K562 (cell line): ENCODE measurements at regions not wholly inside any gene's neighbourhood (a gene's known extent, or its start where the extent isn't known, plus 50 kb on each side); places are given as distances from the start of the nearest gene placed in this dataset.

Experiments used
- BHLHE40 ChIP-seq: IDR thresholded peaks from 2 replicates; pipeline ENCODE4 v1.6.1; 2011; ENCODE audit warnings: low read length, improper control_type of control experiment
- NFRKB ChIP-seq: fragments of 450-650 bp; IDR thresholded peaks from 2 replicates; pipeline ENCODE4 v1.6.1; 2016; ENCODE audit warnings: low read depth
- POLR2A ChIP-seq: fragments of 450-650 bp; conservative IDR thresholded peaks from 2 replicates; pipeline ENCODE4 v1.6.1; 2016
- POU5F1 ChIP-seq: fragments of 150-350 bp; IDR thresholded peaks from 2 replicates; pipeline ENCODE4 v1.6.1; 2014; ENCODE audit warnings: borderline replicate concordance, low read length, low read depth, mild to moderate bottlenecking; ENCODE audit not compliant: partially characterized antibody
- ZKSCAN8 ChIP-seq: fragments of 200-800 bp; sonication (Bioruptor generic); IDR thresholded peaks from 2 replicates; pipeline ENCODE4 v1.6.1; 2016; ENCODE audit warnings: missing genetic modification characterization, missing compliant biosample characterization
- ZNF232 ChIP-seq: sonication (generic); formaldehyde crosslinking; IDR thresholded peaks from 2 replicates; pipeline ENCODE4 v1.8.0; 2022; ENCODE audit warnings: mild to moderate bottlenecking, missing genetic modification reagents
- TF ChIP-seq, protein P1 (sequence below): sonication (generic); formaldehyde crosslinking; IDR thresholded peaks from 2 replicates; pipeline ENCODE4 v1.8.1; 2023; ENCODE audit warnings: mild to moderate bottlenecking, missing genetic modification reagents
- TF ChIP-seq, protein P2 (sequence below): fragments of 150-350 bp; IDR thresholded peaks from 2 replicates; pipeline ENCODE4 v1.6.1; 2014; ENCODE audit warnings: low read depth, mild to moderate bottlenecking, low read length, borderline replicate concordance
- TF ChIP-seq, protein P3 (sequence below): IDR thresholded peaks from 2 replicates; pipeline ENCODE4 v1.6.1; 2012; ENCODE audit warnings: low read depth, low read length, improper control_type of control experiment, borderline replicate concordance
- TF ChIP-seq, protein P4 (sequence below): fragments of 450-650 bp; IDR thresholded peaks from 2 replicates; pipeline ENCODE4 v1.6.1; 2016; ENCODE audit warnings: missing biosample characterization, missing genetic modification characterization
- TF ChIP-seq, protein P5 (sequence below), 3 experiments: IDR thresholded peaks in 2 of 3; conservative IDR thresholded peaks in 1 of 3; 2 replicates each; pipeline ENCODE4 v1.5.1; 2011 to 2012; ENCODE audit warnings: low read length in 3 of 3, mild to moderate bottlenecking in 3 of 3, control low read depth in 2 of 3, improper control_type of control experiment in 1 of 3, inconsistent platforms in 1 of 3, low read depth in 1 of 3, mixed read lengths in 1 of 3, moderate library complexity in 1 of 3; ENCODE audit not compliant: insufficient read depth in 2 of 3
- TF ChIP-seq, protein P6 (sequence below): sonication (generic); formaldehyde crosslinking; IDR thresholded peaks from 2 replicates; pipeline ENCODE4 v1.8.0; 2023; ENCODE audit warnings: mild to moderate bottlenecking, missing genetic modification reagents

DNA sequence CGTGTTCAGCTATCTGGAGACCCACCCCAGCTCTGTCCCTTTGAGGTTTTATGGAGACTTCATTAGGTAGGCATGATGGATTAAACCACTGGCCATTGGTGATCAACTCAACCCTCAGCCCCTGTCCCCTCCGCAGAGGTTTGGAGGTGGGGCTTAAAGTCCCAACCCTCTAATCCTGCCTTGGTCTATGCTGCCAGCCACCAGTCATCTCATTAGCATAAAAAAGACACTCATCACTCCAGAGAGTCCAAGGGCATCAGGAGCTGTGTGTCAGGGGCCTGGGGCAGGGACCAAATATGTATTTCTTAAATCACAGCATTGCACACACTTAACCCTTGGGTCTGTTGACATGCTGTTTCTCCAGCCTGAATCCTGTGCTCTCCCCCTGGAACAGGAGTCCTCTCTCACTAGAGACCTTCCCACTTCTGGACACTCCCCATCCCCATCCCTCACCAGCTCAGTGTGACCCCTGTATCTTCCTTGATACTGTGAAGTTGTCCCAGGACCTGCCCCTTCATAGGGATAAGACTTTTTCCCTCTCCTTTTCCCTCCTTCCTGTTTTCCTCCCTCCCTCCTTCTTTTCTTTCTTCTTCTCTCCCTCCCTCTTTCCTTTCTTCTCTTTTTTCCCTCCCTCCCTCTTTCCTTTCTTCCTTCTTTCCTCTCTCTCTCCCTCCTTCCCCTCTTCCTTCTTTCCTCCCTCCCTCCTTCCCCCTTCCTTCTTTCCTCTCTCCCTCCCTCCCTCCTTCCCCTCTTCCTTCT, 54.7 kb upstream of the CLMN start:
- TF ChIP-seq BHLHE40 = no peak
- no peak for TF ChIP-seq POU5F1
- no peak for TF ChIP-seq ZNF232 (CRISPR knock-in tag)
- TF ChIP-seq, protein P1, sequence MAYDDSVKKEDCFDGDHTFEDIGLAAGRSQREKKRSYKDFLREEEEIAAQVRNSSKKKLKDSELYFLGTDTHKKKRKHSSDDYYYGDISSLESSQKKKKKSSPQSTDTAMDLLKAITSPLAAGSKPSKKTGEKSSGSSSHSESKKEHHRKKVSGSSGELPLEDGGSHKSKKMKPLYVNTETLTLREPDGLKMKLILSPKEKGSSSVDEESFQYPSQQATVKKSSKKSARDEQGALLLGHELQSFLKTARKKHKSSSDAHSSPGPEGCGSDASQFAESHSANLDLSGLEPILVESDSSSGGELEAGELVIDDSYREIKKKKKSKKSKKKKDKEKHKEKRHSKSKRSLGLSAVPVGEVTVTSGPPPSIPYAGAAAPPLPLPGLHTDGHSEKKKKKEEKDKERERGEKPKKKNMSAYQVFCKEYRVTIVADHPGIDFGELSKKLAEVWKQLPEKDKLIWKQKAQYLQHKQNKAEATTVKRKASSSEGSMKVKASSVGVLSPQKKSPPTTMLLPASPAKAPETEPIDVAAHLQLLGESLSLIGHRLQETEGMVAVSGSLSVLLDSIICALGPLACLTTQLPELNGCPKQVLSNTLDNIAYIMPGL = no peak
- no peak for TF ChIP-seq ZKSCAN8 (CRISPR knock-in tag)
- TF ChIP-seq, protein P2, sequence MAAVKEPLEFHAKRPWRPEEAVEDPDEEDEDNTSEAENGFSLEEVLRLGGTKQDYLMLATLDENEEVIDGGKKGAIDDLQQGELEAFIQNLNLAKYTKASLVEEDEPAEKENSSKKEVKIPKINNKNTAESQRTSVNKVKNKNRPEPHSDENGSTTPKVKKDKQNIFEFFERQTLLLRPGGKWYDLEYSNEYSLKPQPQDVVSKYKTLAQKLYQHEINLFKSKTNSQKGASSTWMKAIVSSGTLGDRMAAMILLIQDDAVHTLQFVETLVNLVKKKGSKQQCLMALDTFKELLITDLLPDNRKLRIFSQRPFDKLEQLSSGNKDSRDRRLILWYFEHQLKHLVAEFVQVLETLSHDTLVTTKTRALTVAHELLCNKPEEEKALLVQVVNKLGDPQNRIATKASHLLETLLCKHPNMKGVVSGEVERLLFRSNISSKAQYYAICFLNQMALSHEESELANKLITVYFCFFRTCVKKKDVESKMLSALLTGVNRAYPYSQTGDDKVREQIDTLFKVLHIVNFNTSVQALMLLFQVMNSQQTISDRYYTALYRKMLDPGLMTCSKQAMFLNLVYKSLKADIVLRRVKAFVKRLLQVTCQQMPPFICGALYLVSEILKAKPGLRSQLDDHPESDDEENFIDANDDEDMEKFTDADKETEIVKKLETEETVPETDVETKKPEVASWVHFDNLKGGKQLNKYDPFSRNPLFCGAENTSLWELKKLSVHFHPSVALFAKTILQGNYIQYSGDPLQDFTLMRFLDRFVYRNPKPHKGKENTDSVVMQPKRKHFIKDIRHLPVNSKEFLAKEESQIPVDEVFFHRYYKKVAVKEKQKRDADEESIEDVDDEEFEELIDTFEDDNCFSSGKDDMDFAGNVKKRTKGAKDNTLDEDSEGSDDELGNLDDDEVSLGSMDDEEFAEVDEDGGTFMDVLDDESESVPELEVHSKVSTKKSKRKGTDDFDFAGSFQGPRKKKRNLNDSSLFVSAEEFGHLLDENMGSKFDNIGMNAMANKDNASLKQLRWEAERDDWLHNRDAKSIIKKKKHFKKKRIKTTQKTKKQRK = no peak
- TF ChIP-seq POLR2A = no peak
- TF ChIP-seq, protein P3, sequence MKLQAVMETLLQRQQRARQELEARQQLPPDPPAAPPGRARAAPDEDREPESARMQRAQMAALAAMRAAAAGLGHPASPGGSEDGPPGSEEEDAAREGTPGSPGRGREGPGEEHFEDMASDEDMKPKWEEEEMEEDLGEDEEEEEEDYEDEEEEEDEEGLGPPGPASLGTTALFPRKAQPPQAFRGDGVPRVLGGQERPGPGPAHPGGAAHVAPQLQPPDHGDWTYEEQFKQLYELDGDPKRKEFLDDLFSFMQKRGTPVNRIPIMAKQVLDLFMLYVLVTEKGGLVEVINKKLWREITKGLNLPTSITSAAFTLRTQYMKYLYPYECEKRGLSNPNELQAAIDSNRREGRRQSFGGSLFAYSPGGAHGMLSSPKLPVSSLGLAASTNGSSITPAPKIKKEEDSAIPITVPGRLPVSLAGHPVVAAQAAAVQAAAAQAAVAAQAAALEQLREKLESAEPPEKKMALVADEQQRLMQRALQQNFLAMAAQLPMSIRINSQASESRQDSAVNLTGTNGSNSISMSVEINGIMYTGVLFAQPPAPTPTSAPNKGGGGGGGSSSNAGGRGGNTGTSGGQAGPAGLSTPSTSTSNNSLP = no peak
- no peak for TF ChIP-seq NFRKB
- TF ChIP-seq, protein P4, sequence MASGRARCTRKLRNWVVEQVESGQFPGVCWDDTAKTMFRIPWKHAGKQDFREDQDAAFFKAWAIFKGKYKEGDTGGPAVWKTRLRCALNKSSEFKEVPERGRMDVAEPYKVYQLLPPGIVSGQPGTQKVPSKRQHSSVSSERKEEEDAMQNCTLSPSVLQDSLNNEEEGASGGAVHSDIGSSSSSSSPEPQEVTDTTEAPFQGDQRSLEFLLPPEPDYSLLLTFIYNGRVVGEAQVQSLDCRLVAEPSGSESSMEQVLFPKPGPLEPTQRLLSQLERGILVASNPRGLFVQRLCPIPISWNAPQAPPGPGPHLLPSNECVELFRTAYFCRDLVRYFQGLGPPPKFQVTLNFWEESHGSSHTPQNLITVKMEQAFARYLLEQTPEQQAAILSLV = no peak
- TF ChIP-seq, protein P5, sequence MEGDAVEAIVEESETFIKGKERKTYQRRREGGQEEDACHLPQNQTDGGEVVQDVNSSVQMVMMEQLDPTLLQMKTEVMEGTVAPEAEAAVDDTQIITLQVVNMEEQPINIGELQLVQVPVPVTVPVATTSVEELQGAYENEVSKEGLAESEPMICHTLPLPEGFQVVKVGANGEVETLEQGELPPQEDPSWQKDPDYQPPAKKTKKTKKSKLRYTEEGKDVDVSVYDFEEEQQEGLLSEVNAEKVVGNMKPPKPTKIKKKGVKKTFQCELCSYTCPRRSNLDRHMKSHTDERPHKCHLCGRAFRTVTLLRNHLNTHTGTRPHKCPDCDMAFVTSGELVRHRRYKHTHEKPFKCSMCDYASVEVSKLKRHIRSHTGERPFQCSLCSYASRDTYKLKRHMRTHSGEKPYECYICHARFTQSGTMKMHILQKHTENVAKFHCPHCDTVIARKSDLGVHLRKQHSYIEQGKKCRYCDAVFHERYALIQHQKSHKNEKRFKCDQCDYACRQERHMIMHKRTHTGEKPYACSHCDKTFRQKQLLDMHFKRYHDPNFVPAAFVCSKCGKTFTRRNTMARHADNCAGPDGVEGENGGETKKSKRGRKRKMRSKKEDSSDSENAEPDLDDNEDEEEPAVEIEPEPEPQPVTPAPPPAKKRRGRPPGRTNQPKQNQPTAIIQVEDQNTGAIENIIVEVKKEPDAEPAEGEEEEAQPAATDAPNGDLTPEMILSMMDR (IDR thresholded peaks at IDR 0.05 in 2 of 3, conservative IDR thresholded peaks at IDR 0.05 in 1 of 3; ENCODE audit: insufficient read depth in 2 of 3, low read depth in 1 of 3, low read length in 3 of 3) = no peak
- TF ChIP-seq, protein P6, sequence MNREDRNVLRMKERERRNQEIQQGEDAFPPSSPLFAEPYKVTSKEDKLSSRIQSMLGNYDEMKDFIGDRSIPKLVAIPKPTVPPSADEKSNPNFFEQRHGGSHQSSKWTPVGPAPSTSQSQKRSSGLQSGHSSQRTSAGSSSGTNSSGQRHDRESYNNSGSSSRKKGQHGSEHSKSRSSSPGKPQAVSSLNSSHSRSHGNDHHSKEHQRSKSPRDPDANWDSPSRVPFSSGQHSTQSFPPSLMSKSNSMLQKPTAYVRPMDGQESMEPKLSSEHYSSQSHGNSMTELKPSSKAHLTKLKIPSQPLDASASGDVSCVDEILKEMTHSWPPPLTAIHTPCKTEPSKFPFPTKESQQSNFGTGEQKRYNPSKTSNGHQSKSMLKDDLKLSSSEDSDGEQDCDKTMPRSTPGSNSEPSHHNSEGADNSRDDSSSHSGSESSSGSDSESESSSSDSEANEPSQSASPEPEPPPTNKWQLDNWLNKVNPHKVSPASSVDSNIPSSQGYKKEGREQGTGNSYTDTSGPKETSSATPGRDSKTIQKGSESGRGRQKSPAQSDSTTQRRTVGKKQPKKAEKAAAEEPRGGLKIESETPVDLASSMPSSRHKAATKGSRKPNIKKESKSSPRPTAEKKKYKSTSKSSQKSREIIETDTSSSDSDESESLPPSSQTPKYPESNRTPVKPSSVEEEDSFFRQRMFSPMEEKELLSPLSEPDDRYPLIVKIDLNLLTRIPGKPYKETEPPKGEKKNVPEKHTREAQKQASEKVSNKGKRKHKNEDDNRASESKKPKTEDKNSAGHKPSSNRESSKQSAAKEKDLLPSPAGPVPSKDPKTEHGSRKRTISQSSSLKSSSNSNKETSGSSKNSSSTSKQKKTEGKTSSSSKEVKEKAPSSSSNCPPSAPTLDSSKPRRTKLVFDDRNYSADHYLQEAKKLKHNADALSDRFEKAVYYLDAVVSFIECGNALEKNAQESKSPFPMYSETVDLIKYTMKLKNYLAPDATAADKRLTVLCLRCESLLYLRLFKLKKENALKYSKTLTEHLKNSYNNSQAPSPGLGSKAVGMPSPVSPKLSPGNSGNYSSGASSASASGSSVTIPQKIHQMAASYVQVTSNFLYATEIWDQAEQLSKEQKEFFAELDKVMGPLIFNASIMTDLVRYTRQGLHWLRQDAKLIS (CRISPR knock-in tag) = no peak
